OCI-LY3 (cell line): ENCODE measurements at regions not wholly inside any gene's neighbourhood (a gene's known extent, or its start where the extent isn't known, plus 50 kb on each side); places are given as distances from the start of the nearest gene placed in this dataset.

Experiments
- H2AFZ ChIP-seq: fragments of 200-600, 300-600 bp; shearing (Covaris generic); 2 replicates; pipeline ENCODE4 v1.6.0; 2014; ENCODE audit warnings: antibody characterized with exemption, low read depth, low read length
- H3K27ac ChIP-seq: fragments of 200-600, 300-600 bp; sonication (generic); 2 replicates; pipeline ENCODE4 v1.5.1; 2014; ENCODE audit warnings: mild to moderate bottlenecking, low read length, moderate library complexity, mixed read lengths
- H3K27me3 ChIP-seq: fragments of 200-600, 300-600 bp; sonication (generic); 2 replicates; pipeline ENCODE4 v1.6.1; 2014; ENCODE audit warnings: low read depth, low read length, mixed read lengths
- H3K36me3 ChIP-seq: fragments of 200-600, 300-600 bp; sonication (generic); replicated peaks from 2 replicates; pipeline ENCODE3; 2014; ENCODE audit warnings: low read depth, low read length, mixed read lengths
- H3K4me1 ChIP-seq: fragments of 300-600, 200-600 bp; sonication (generic); 2 replicates; pipeline ENCODE4 v1.6.1; 2014; ENCODE audit warnings: low read length, mixed read lengths
- H3K4me2 ChIP-seq: fragments of 200-600, 300-600 bp; sonication (generic); 2 replicates; pipeline ENCODE4 v1.6.1; 2014; ENCODE audit warnings: low read length, mixed read lengths
- H3K4me3 ChIP-seq: fragments of 300-600, 200-600 bp; sonication (generic); 2 replicates; pipeline ENCODE4 v1.5.1; 2014; ENCODE audit warnings: antibody characterized with exemption, mild to moderate bottlenecking, low read length, moderate library complexity
- H3K79me2 ChIP-seq: fragments of 300-600, 200-600 bp; shearing (Covaris generic); 2 replicates; pipeline ENCODE4 v1.6.1; 2014; ENCODE audit warnings: mild to moderate bottlenecking, low read length, mixed read lengths
- H3K9ac ChIP-seq: fragments of 300-600, 200-600 bp; shearing (Covaris generic); 2 replicates; pipeline ENCODE4 v1.6.0; 2014; ENCODE audit warnings: mild to moderate bottlenecking, low read length, moderate library complexity
- H3K9me3 ChIP-seq: fragments of 200-600, 300-600 bp; shearing (Covaris generic); 2 replicates; pipeline ENCODE4 v1.6.1; 2014; ENCODE audit warnings: low read length, mixed read lengths; ENCODE audit not compliant: insufficient read depth
- H4K20me1 ChIP-seq: fragments of 200-600, 300-600 bp; sonication (generic); 2 replicates; pipeline ENCODE4 v1.6.1; 2016; ENCODE audit warnings: low read length, mixed read lengths; ENCODE audit not compliant: insufficient read depth
- CTCF ChIP-seq: fragments of 200-600, 300-600 bp; sonication (generic); IDR thresholded peaks from 2 replicates; pipeline ENCODE4 v1.5.1; 2014; ENCODE audit warnings: antibody characterized with exemption, low read length, low read depth
- EZH2phosphoT487 ChIP-seq: fragments of 200-600 bp; shearing (Covaris generic); IDR thresholded peaks from 2 replicates; pipeline ENCODE4 v1.6.1; 2018; ENCODE audit warnings: antibody characterized with exemption, mixed run types, low read depth

- Histone ChIP-seq H2AFZ (no peak overlapping the region), H3K36me3 (no peaks in the 10 kb centered on the region), H3K9ac (no peak overlapping the region), H3K4me1 (no peaks in the 10 kb centered on the region), H3K4me3 (no peak overlapping the region), H4K20me1 (no peaks in the 10 kb centered on the region), H3K9me3 (no peaks in the 10 kb centered on the region), H3K4me2 (no peak overlapping the region), H3K79me2 (no peaks in the 10 kb centered on the region), H3K27me3 (no peaks in the 10 kb centered on the region), H3K27ac (no peak overlapping the region)
- TF ChIP-seq EZH2phosphoT487 (no peak), CTCF (no peak)
Observed at GRCh38 chr9:11546231-11546630, 933.4 kb upstream of the PTPRD start.

DNA sequence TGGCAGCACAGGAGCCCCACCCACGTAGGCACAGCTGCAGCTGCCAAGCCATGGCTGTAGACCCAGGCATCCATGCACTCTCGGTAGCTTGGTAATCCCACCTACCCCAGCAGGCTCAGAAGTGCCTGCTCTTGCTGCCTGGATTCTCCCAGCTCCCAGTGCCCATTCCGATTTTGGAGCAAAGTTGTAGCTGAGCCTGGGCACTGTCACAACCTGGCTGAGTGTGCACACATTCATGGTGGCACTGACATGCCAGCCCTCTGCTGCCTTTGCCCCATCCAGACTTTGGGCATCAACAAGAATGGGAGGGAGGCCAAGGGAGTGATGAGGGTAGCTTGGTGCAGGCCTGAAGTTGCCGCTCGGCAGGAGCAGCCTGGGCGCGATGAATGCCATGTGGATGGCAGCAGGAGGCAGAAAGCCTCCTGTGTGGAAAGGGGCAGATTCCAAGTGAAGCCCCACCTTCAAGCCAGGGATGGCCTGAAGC lies 936.6 kb upstream of the PTPRD start:
- H3K4me1 ChIP-seq: no peaks in the 10 kb centered on the region
- H3K9me3 ChIP-seq: no peaks in the 10 kb centered on the region
- no peak overlapping the region for H3K9ac ChIP-seq
- no peaks in the 10 kb centered on the region for H3K36me3 ChIP-seq
- TF ChIP-seq CTCF: no peak
- TF ChIP-seq EZH2phosphoT487: no peak
- H3K27me3 ChIP-seq: no peaks in the 10 kb centered on the region
- H3K27ac ChIP-seq: no peak overlapping the region
- no peak overlapping the region for H2AFZ ChIP-seq
- H4K20me1 ChIP-seq: no peaks in the 10 kb centered on the region
- no peak overlapping the region for H3K4me3 ChIP-seq
- no peak overlapping the region for H3K4me2 ChIP-seq
- no peaks in the 10 kb centered on the region for H3K79me2 ChIP-seq

DNA sequence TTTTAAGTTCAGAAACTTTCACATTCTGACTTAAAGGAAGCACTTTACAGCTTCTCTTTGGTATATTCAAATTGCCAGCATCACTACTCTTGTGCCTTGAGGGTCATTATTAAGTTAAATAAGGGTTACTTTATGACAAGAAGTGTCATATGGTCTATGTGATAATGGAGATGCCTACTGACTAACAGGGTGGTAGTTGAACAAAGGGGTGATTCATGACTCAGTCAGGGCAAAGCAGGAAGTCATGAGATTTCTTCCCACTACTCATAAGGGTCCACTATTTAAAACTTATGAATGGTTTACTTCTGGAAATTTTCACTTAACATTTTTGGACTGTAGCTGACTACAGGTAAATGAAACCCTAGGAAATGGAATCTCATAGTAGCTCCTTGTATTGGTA lies 938.3 kb upstream of the PTPRD start:
- H3K4me3 ChIP-seq: no peak overlapping the region
- H3K9ac ChIP-seq: no peak overlapping the region
- H3K27ac ChIP-seq: no peak overlapping the region
- TF ChIP-seq CTCF (no peak), EZH2phosphoT487 (no peak)
- H2AFZ ChIP-seq: no peak overlapping the region
- no peaks in the 10 kb centered on the region for H4K20me1 ChIP-seq
- H3K79me2 ChIP-seq: no peaks in the 10 kb centered on the region
- no peak overlapping the region for H3K4me2 ChIP-seq
- no peaks in the 10 kb centered on the region for H3K27me3 ChIP-seq
- no peaks in the 10 kb centered on the region for H3K4me1 ChIP-seq
- H3K36me3 ChIP-seq: no peaks in the 10 kb centered on the region
- no peaks in the 10 kb centered on the region for H3K9me3 ChIP-seq

GRCh38 chr9:11558043-11558442 lies 945.2 kb upstream of the PTPRD start:
- no peak overlapping the region for H3K9ac ChIP-seq
- no peak overlapping the region for H3K4me3 ChIP-seq
- H4K20me1 ChIP-seq: no peaks in the 10 kb centered on the region
- H3K4me2 ChIP-seq: no peak overlapping the region
- TF ChIP-seq CTCF (no peak), EZH2phosphoT487 (no peak)
- H3K27ac ChIP-seq: no peak overlapping the region
- H3K9me3 ChIP-seq: no peaks in the 10 kb centered on the region
- H3K36me3 ChIP-seq: no peaks in the 10 kb centered on the region
- H3K27me3 ChIP-seq: no peaks in the 10 kb centered on the region
- no peaks in the 10 kb centered on the region for H3K4me1 ChIP-seq
- no peak overlapping the region for H2AFZ ChIP-seq
- H3K79me2 ChIP-seq: no peaks in the 10 kb centered on the region
